GM23338 (cell line): ENCODE measurements at regions not wholly inside any gene's neighbourhood (a gene's known extent, or its start where the extent isn't known, plus 50 kb on each side); places are given as distances from the start of the nearest gene placed in this dataset.
"Not testable (repeated sequence)": the region's sequence is repeated elsewhere in the genome, so short reads cannot be mapped to it uniquely, and the experiment has no call there.

Experiments
- CREB1 ChIP-seq: fragments of 250-450 bp; sonication (Bioruptor Pico); IDR thresholded peaks from 2 replicates; pipeline ENCODE4 v1.5.0; 2020; ENCODE audit warnings: low read depth, mild to moderate bottlenecking, moderate library complexity
- EZH2 ChIP-seq: fragments of 200-600 bp; sonication (generic); IDR thresholded peaks from one replicate; pipeline ENCODE4 v1.8.0; 2017; ENCODE audit warnings: antibody characterized with exemption, mild to moderate bottlenecking, low read depth; ENCODE audit not compliant: unreplicated experiment
- EZH2phosphoT487 ChIP-seq: fragments of 200-600 bp; sonication (generic); IDR thresholded peaks from one replicate; pipeline ENCODE4 v1.8.1; 2018; ENCODE audit warnings: antibody characterized with exemption; ENCODE audit not compliant: unreplicated experiment
- JUNB ChIP-seq: IDR thresholded peaks from one replicate; pipeline ENCODE4 v1.6.1; 2016; ENCODE audit warnings: antibody characterized with exemption; ENCODE audit not compliant: unreplicated experiment
- POLR2AphosphoS5 ChIP-seq: IDR thresholded peaks from 2 replicates; pipeline ENCODE4 v1.6.1; 2016; ENCODE audit warnings: antibody characterized with exemption, low read depth
- REST ChIP-seq: IDR thresholded peaks from one replicate; pipeline ENCODE4 v1.6.1; 2018; ENCODE audit warnings: antibody characterized with exemption; ENCODE audit not compliant: unreplicated experiment
- STAT1 ChIP-seq: IDR thresholded peaks from one replicate; pipeline ENCODE4 v1.6.1; 2016; ENCODE audit warnings: antibody characterized with exemption; ENCODE audit not compliant: unreplicated experiment
- ZNF114 ChIP-seq: fragments of 250-450 bp; sonication (Bioruptor Pico); IDR thresholded peaks from 2 replicates; pipeline ENCODE4 v1.5.0; 2020; ENCODE audit warnings: mild to moderate bottlenecking, moderate library complexity
- ZNF331 ChIP-seq: fragments of 250-450 bp; sonication (Bioruptor Pico); IDR thresholded peaks from 2 replicates; pipeline ENCODE4 v1.5.0; 2020; ENCODE audit warnings: low read depth, mild to moderate bottlenecking, moderate library complexity
- TF ChIP-seq, protein P1 (sequence below), 2 experiments: fragments of 200-600 bp in 1 of 2; sonication (generic) in 1 of 2; conservative IDR thresholded peaks; 2 replicates each; pipeline versions ENCODE4 v1.5.1 to v1.6.1; 2016 to 2017; ENCODE audit warnings: antibody characterized with exemption in 2 of 2, low read depth in 2 of 2, mild to moderate bottlenecking in 2 of 2, moderate library complexity in 1 of 2
- TF ChIP-seq, protein P2 (sequence below): IDR thresholded peaks from 2 replicates; pipeline ENCODE4 v1.6.1; 2016; ENCODE audit warnings: antibody characterized with exemption

GRCh38 chr3:26945480-26945879 is 322.9 kb downstream of the LRRC3B start:
- TF ChIP-seq, protein P1, sequence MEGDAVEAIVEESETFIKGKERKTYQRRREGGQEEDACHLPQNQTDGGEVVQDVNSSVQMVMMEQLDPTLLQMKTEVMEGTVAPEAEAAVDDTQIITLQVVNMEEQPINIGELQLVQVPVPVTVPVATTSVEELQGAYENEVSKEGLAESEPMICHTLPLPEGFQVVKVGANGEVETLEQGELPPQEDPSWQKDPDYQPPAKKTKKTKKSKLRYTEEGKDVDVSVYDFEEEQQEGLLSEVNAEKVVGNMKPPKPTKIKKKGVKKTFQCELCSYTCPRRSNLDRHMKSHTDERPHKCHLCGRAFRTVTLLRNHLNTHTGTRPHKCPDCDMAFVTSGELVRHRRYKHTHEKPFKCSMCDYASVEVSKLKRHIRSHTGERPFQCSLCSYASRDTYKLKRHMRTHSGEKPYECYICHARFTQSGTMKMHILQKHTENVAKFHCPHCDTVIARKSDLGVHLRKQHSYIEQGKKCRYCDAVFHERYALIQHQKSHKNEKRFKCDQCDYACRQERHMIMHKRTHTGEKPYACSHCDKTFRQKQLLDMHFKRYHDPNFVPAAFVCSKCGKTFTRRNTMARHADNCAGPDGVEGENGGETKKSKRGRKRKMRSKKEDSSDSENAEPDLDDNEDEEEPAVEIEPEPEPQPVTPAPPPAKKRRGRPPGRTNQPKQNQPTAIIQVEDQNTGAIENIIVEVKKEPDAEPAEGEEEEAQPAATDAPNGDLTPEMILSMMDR (conservative IDR thresholded peaks at IDR 0.05; ENCODE audit: low read depth in 2 of 2) = not testable (repeated sequence)
- not testable (repeated sequence) for TF ChIP-seq STAT1; CREB1 (CRISPR knock-in tag); EZH2; JUNB; EZH2phosphoT487; REST; ZNF331 (CRISPR knock-in tag); ZNF114; POLR2AphosphoS5
- TF ChIP-seq, protein P2, sequence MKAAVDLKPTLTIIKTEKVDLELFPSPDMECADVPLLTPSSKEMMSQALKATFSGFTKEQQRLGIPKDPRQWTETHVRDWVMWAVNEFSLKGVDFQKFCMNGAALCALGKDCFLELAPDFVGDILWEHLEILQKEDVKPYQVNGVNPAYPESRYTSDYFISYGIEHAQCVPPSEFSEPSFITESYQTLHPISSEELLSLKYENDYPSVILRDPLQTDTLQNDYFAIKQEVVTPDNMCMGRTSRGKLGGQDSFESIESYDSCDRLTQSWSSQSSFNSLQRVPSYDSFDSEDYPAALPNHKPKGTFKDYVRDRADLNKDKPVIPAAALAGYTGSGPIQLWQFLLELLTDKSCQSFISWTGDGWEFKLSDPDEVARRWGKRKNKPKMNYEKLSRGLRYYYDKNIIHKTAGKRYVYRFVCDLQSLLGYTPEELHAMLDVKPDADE = not testable (repeated sequence)
